ENCODE measurements at regions not wholly inside any gene's neighbourhood (a gene's known extent, or its start where the extent isn't known, plus 50 kb on each side); places are given as distances from the start of the nearest gene placed in this dataset.

- DNase-seq (ENCODE audit: extremely low spot score), result no peak
- H3K27me3 ChIP-seq, result no peaks in the 10 kb centered on the region
- peaks cover 25 to 57% (median 49%) of the 10 kb centered on the region in 4 donors for H3K4me1 ChIP-seq
- intact Hi-C loops (cut with DNase I), result no loop called here
- H3K36me3 ChIP-seq, result no peaks in the 10 kb centered on the region
- 70% methylated on average over 7 of the region's 9 CpGs for WGBS
- no peaks in the 10 kb centered on the region for H3K9me3 ChIP-seq
- TF ChIP-seq, protein P1, sequence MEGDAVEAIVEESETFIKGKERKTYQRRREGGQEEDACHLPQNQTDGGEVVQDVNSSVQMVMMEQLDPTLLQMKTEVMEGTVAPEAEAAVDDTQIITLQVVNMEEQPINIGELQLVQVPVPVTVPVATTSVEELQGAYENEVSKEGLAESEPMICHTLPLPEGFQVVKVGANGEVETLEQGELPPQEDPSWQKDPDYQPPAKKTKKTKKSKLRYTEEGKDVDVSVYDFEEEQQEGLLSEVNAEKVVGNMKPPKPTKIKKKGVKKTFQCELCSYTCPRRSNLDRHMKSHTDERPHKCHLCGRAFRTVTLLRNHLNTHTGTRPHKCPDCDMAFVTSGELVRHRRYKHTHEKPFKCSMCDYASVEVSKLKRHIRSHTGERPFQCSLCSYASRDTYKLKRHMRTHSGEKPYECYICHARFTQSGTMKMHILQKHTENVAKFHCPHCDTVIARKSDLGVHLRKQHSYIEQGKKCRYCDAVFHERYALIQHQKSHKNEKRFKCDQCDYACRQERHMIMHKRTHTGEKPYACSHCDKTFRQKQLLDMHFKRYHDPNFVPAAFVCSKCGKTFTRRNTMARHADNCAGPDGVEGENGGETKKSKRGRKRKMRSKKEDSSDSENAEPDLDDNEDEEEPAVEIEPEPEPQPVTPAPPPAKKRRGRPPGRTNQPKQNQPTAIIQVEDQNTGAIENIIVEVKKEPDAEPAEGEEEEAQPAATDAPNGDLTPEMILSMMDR (IDR thresholded peaks at IDR 0.05), result no peak
- no peak for TF ChIP-seq POLR2AphosphoS5 (IDR thresholded peaks at IDR 0.05)
- no peak for TF ChIP-seq EP300 (IDR thresholded peaks at IDR 0.05)
- peak overlapping the region in 1 of 4 donors; percentile 38 for H3K27ac ChIP-seq (replicated peaks in 1 of 4)
- H3K4me3 ChIP-seq, result no peak overlapping the region
Observed at GRCh38 chr3:72340056-72340455, 508.2 kb downstream of the SHQ1 start.

DNA sequence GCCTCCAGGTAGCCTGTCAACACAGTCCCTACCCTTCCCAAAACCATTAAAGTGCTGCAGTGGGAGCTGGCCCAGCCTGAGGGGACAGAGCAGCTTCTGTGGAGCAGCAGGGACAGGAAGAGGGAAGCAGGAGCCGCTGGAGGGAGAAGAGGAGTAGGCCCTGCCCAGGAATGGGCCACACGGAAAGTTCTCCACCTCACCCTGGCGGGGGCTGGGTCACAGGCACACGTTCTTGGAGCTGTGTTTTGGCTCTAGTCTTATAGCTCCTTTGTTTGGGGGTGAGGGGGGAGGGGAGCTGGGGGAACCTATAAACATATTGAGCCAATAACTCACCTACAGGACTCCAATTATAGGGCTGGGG is 508.6 kb downstream of the SHQ1 start:
- Histone ChIP-seq H3K36me3 (no peaks in the 10 kb centered on the region), H3K4me3 (no peak overlapping the region), H3K27ac (replicated peaks in 1 of 4) (peak overlapping the region in 3 of 4 donors; percentile 2 to 35 (median 20)), H3K9me3 (no peaks in the 10 kb centered on the region), H3K27me3 (no peaks in the 10 kb centered on the region), H3K4me1 (peaks cover 21 to 57% (median 47%) of the 10 kb centered on the region in 4 donors)
- intact Hi-C loops (cut with DNase I), result no loop called here
- no peak for DNase-seq (ENCODE audit: extremely low spot score)
- 58% methylated on average over 3 of the region's 4 CpGs for WGBS
- TF ChIP-seq, protein P1 (IDR thresholded peaks at IDR 0.05), result no peak
- TF ChIP-seq POLR2A (IDR thresholded peaks at IDR 0.05; ENCODE audit: low read depth), result no peak
- no peak for TF ChIP-seq POLR2AphosphoS5 (IDR thresholded peaks at IDR 0.05)
- TF ChIP-seq EP300 (IDR thresholded peaks at IDR 0.05), result no peak

GRCh38 chr3:72338942-72339669 is 509.1 kb downstream of the SHQ1 start:
- no peaks in the 10 kb centered on the region for H3K27me3 ChIP-seq
- H3K9me3 ChIP-seq, result no peaks in the 10 kb centered on the region
- no peak for DNase-seq (ENCODE audit: extremely low spot score)
- intact Hi-C loops (cut with DNase I), result no loop called here
- peaks cover 21 to 57% (median 47%) of the 10 kb centered on the region in 4 donors for H3K4me1 ChIP-seq
- TF ChIP-seq POLR2A (IDR thresholded peaks at IDR 0.05; ENCODE audit: low read depth), result no peak
- TF ChIP-seq, protein P1 (IDR thresholded peaks at IDR 0.05), result no peak
- no peak for TF ChIP-seq EP300 (IDR thresholded peaks at IDR 0.05)
- TF ChIP-seq POLR2AphosphoS5 (IDR thresholded peaks at IDR 0.05), result peak; percentile 15 to 39
- no peaks in the 10 kb centered on the region for H3K36me3 ChIP-seq
- H3K4me3 ChIP-seq, result no peak overlapping the region
- 76% methylated on average over 8 of the region's 11 CpGs for WGBS
- peak overlapping the region in 3 of 4 donors; percentile 2 to 35 (median 20) for H3K27ac ChIP-seq (replicated peaks in 1 of 4)

- intact Hi-C loops (cut with DNase I), result no loop called here
- peaks cover 21 to 57% (median 47%) of the 10 kb centered on the region in 4 donors for H3K4me1 ChIP-seq
- H3K9me3 ChIP-seq, result no peaks in the 10 kb centered on the region
- H3K36me3 ChIP-seq, result no peaks in the 10 kb centered on the region
- peak overlapping the region in 2 of 4 donors; percentile 23 to 35 for H3K27ac ChIP-seq (replicated peaks in 1 of 4)
- H3K4me3 ChIP-seq, result no peak overlapping the region
- H3K27me3 ChIP-seq, result no peaks in the 10 kb centered on the region
- DNase-seq (ENCODE audit: extremely low spot score), result no peak
- TF ChIP-seq POLR2AphosphoS5 (IDR thresholded peaks at IDR 0.05), result no peak
- TF ChIP-seq, protein P1 (IDR thresholded peaks at IDR 0.05), result no peak
- TF ChIP-seq POLR2A (IDR thresholded peaks at IDR 0.05; ENCODE audit: low read depth), result no peak
- TF ChIP-seq EP300 (IDR thresholded peaks at IDR 0.05), result no peak
- WGBS, result 83% methylated on average over 3 of the region's 8 CpGs
Observed at GRCh38 chr3:72338082-72338941, 509.9 kb downstream of the SHQ1 start.

Measured in esophagus muscularis mucosa (tissue), 4 donors.